NCI-H82 treated with DMSO at 0.1 percent for 48 hours (cell line): ENCODE measurements at regions not wholly inside any gene's neighbourhood (a gene's known extent, or its start where the extent isn't known, plus 50 kb on each side); places are given as distances from the start of the nearest gene placed in this dataset.
"Not testable (repeated sequence)": the region's sequence is repeated elsewhere in the genome, so short reads cannot be mapped to it uniquely, and the experiment has no call there.

Experiments
- DNase-seq: peaks from one replicate; lab custom pipeline; 2025; ENCODE audit not compliant: unreplicated experiment; lab: John Stamatoyannopoulos, UW

- no peak for DNase-seq
Measured at GRCh38 chr15:56568466-56569167, 103.7 kb upstream of the MNS1 start.

- DNase-seq = no peak
Measured at GRCh38 chr15:56557415-56557814, 92.5 kb upstream of the MNS1 start.

GRCh38 chr15:56553486-56553885 lies 88.5 kb upstream of the MNS1 start:
- no peak for DNase-seq

GRCh38 chr15:56552659-56553058 lies 87.7 kb upstream of the MNS1 start:
- DNase-seq = no peak

- not testable (repeated sequence) for DNase-seq
Measured at GRCh38 chr15:56540570-56540969, 75.6 kb upstream of the MNS1 start.

- not testable (repeated sequence) for DNase-seq
Measured at GRCh38 chr15:56540157-56540556, 75.2 kb upstream of the MNS1 start.

- no peak for DNase-seq
Measured at GRCh38 chr15:56538901-56539545, 74.1 kb upstream of the MNS1 start.

- no peak for DNase-seq
Measured at GRCh38 chr15:56537881-56538280, 72.9 kb upstream of the MNS1 start.

- no peak for DNase-seq
Measured at GRCh38 chr15:56534728-56535127, 69.8 kb upstream of the MNS1 start.

- DNase-seq = peak; percentile 9
Measured at GRCh38 chr15:56533731-56534403, 68.9 kb upstream of the MNS1 start.

- peak; percentile 22 for DNase-seq
Measured at GRCh38 chr15:56532721-56533460, 68.0 kb upstream of the MNS1 start.

GRCh38 chr15:56530157-56530556 lies 65.2 kb upstream of the MNS1 start:
- DNase-seq = no peak

- DNase-seq = no peak
Measured at GRCh38 chr15:56528136-56528535, 63.2 kb upstream of the MNS1 start.

GRCh38 chr15:56524915-56525314 lies 60.0 kb upstream of the MNS1 start:
- no peak for DNase-seq

GRCh38 chr15:56523521-56523920 lies 58.6 kb upstream of the MNS1 start:
- DNase-seq = no peak

GRCh38 chr15:56519000-56519399 lies 54.1 kb upstream of the MNS1 start:
- no peak for DNase-seq
